ENCODE measurements at regions not wholly inside any gene's neighbourhood (a gene's known extent, or its start where the extent isn't known, plus 50 kb on each side); places are given as distances from the start of the nearest gene placed in this dataset.
"Not testable (repeated sequence)": the region's sequence is repeated elsewhere in the genome, so short reads cannot be mapped to it uniquely, and the experiment has no call there.

GRCh38 chr10:131553581-131553980 lies 242.1 kb upstream of the TCERG1L start:
- H3K4me3 ChIP-seq, result no peak overlapping the region
- intact Hi-C loops (cut with DNase I), result no loop called here
- no peak for DNase-seq (ENCODE audit: low spot score)
- no peaks in the 10 kb centered on the region for H3K9me3 ChIP-seq
- H3K4me1 ChIP-seq (replicated peaks), result no peaks in the 10 kb centered on the region
- no peak for TF ChIP-seq CTCF (IDR thresholded peaks at IDR 0.05)
- no peak for TF ChIP-seq POLR2A (IDR thresholded peaks at IDR 0.05)
- TF ChIP-seq POLR2AphosphoS5 (IDR thresholded peaks at IDR 0.05), result no peak
- WGBS, result 73% methylated on average over 8 of the region's 8 CpGs
- no peak overlapping the region for H3K27ac ChIP-seq
- no peaks in the 10 kb centered on the region for H3K36me3 ChIP-seq
- H3K27me3 ChIP-seq (replicated peaks; ENCODE audit: insufficient read depth), result peaks cover 5% of the 10 kb centered on the region

- H3K27me3 ChIP-seq (replicated peaks; ENCODE audit: insufficient read depth), result peaks cover 7% of the 10 kb centered on the region
- no peak overlapping the region for H3K4me3 ChIP-seq
- WGBS, result 90% methylated on average over 11 of the region's 11 CpGs
- intact Hi-C loops (cut with DNase I), result no loop called here
- H3K4me1 ChIP-seq (replicated peaks), result no peaks in the 10 kb centered on the region
- no peak overlapping the region for H3K27ac ChIP-seq
- no peaks in the 10 kb centered on the region for H3K36me3 ChIP-seq
- no peaks in the 10 kb centered on the region for H3K9me3 ChIP-seq
- no peak for DNase-seq (ENCODE audit: low spot score)
- no peak for TF ChIP-seq POLR2AphosphoS5 (IDR thresholded peaks at IDR 0.05)
- no peak for TF ChIP-seq POLR2A (IDR thresholded peaks at IDR 0.05)
- no peak for TF ChIP-seq CTCF (IDR thresholded peaks at IDR 0.05)
Observed at GRCh38 chr10:131554821-131555220, 243.3 kb upstream of the TCERG1L start.

- Histone ChIP-seq H3K4me3 (no peak overlapping the region), H3K27ac (no peak overlapping the region), H3K27me3 (replicated peaks; ENCODE audit: insufficient read depth) (peaks cover 7% of the 10 kb centered on the region), H3K36me3 (no peaks in the 10 kb centered on the region), H3K4me1 (replicated peaks) (no peaks in the 10 kb centered on the region), H3K9me3 (no peaks in the 10 kb centered on the region)
- 78% methylated on average over 5 of the region's 7 CpGs for WGBS
- intact Hi-C loops (cut with DNase I), result no loop called here
- DNase-seq (ENCODE audit: low spot score), result no peak
- no peak for TF ChIP-seq CTCF (IDR thresholded peaks at IDR 0.05)
- no peak for TF ChIP-seq POLR2A (IDR thresholded peaks at IDR 0.05)
- no peak for TF ChIP-seq POLR2AphosphoS5 (IDR thresholded peaks at IDR 0.05)
Observed at GRCh38 chr10:131555406-131555805, 243.9 kb upstream of the TCERG1L start.

- DNase-seq (ENCODE audit: low spot score), result no peak
- Histone ChIP-seq H3K4me3 (no peak overlapping the region), H3K27ac (no peak overlapping the region), H3K27me3 (replicated peaks; ENCODE audit: insufficient read depth) (peaks cover 7% of the 10 kb centered on the region), H3K4me1 (replicated peaks) (no peaks in the 10 kb centered on the region), H3K9me3 (no peaks in the 10 kb centered on the region), H3K36me3 (no peaks in the 10 kb centered on the region)
- intact Hi-C loops (cut with DNase I), result no loop called here
- TF ChIP-seq POLR2AphosphoS5 (IDR thresholded peaks at IDR 0.05) (no peak), CTCF (IDR thresholded peaks at IDR 0.05) (no peak), POLR2A (IDR thresholded peaks at IDR 0.05) (no peak)
- 71% methylated on average over 17 of the region's 17 CpGs for WGBS
Observed at GRCh38 chr10:131556061-131556896, 244.8 kb upstream of the TCERG1L start.

- Histone ChIP-seq H3K27me3 (replicated peaks; ENCODE audit: insufficient read depth) (peaks cover 7% of the 10 kb centered on the region), H3K27ac (no peak overlapping the region), H3K36me3 (no peaks in the 10 kb centered on the region), H3K4me1 (replicated peaks) (no peaks in the 10 kb centered on the region), H3K9me3 (no peaks in the 10 kb centered on the region), H3K4me3 (no peak overlapping the region)
- WGBS, result 46% methylated on average over 12 of the region's 12 CpGs
- DNase-seq (ENCODE audit: low spot score), result no peak
- TF ChIP-seq POLR2AphosphoS5 (IDR thresholded peaks at IDR 0.05), result no peak
- no peak for TF ChIP-seq POLR2A (IDR thresholded peaks at IDR 0.05)
- no peak for TF ChIP-seq CTCF (IDR thresholded peaks at IDR 0.05)
- intact Hi-C loops (cut with DNase I), result no loop called here
Observed at GRCh38 chr10:131556897-131557495, 245.5 kb upstream of the TCERG1L start.

GRCh38 chr10:131557956-131558355 lies 246.4 kb upstream of the TCERG1L start:
- H3K27ac ChIP-seq; intact Hi-C loops (cut with DNase I); H3K36me3 ChIP-seq; H3K9me3 ChIP-seq; DNase-seq (ENCODE audit: low spot score); H3K27me3 ChIP-seq (replicated peaks; ENCODE audit: insufficient read depth); H3K4me3 ChIP-seq; H3K4me1 ChIP-seq (replicated peaks): not testable (repeated sequence)
- WGBS, result 79% methylated on average over 9 of the region's 9 CpGs
